ENCODE measurements at regions not wholly inside any gene's neighbourhood (a gene's known extent, or its start where the extent isn't known, plus 50 kb on each side); places are given as distances from the start of the nearest gene placed in this dataset.

DNA sequence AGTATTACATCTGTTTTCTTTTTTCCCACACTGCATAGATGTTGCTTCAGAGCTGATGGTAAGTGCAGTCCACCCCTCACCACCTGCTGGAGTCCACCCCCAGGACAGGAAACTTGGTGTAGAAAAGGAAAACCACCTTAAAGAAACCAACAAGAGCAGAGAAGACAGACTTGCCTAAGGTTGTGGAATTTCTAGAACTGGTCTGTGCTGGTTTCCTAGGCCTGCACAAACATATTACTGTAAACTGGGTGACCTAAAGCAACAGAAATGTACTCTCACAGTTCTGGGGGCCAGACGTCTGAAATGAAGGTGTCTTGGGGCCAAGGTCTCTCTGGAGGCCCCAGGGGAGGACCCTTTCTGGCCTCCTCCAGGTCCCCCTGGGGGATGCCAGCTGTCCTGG is 293.4 kb upstream of the IRX1 start:
- CTCF ChIA-PET = no interaction called here
- no peak for TF ChIP-seq L3MBTL2 (conservative IDR thresholded peaks at IDR 0.05)
- no peak for TF ChIP-seq SUZ12 (IDR thresholded peaks at IDR 0.05)
- no peak for TF ChIP-seq LEF1 (IDR thresholded peaks at IDR 0.05; ENCODE audit: borderline replicate concordance)
- no peak for TF ChIP-seq TARDBP (IDR thresholded peaks at IDR 0.05)
- TF ChIP-seq CTBP1 (IDR thresholded peaks at IDR 0.05; ENCODE audit: borderline replicate concordance) = no peak
- POLR2A ChIA-PET = no interaction called here
- DNase-seq (ENCODE audit: extremely low spot score) = no peak

DNA sequence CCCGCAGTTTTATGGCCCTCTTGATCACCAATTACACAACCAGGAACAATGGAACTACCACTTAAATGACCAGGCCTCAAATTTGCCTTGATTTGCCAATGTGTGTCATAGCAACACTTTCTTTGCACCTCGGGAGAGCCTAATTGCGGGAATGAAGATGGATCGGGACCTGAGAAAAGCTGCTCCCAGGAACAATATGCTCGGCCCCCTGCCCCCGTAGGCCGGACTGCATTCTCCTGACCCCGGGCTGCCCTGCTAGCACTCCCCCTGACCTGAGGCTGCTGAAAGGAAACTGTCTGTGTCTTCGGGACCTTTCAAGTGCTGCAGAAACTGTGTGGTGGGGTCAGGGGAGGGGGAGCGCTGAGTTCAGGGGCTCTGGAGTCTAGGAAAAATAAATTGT is 294.3 kb upstream of the IRX1 start:
- POLR2A ChIA-PET = no interaction called here
- DNase-seq (ENCODE audit: extremely low spot score) = no peak
- CTCF ChIA-PET = no interaction called here
- TF ChIP-seq TARDBP (IDR thresholded peaks at IDR 0.05) (no peak), FOXM1 (IDR thresholded peaks at IDR 0.05; ENCODE audit: borderline replicate concordance) (no peak), ARNT (IDR thresholded peaks at IDR 0.05) (no peak), ELF4 (IDR thresholded peaks at IDR 0.05) (no peak), FOXK2 (IDR thresholded peaks at IDR 0.05) (no peak), FOXA1 (IDR thresholded peaks at IDR 0.05) (no peak), SP1 (IDR thresholded peaks at IDR 0.05) (no peak), NFRKB (IDR thresholded peaks at IDR 0.05) (no peak), BHLHE40 (IDR thresholded peaks at IDR 0.05; ENCODE audit: borderline replicate concordance) (no peak), HDGF (IDR thresholded peaks at IDR 0.05; ENCODE audit: borderline replicate concordance) (no peak), ZNF384 (IDR thresholded peaks at IDR 0.05) (no peak), CTBP1 (IDR thresholded peaks at IDR 0.05; ENCODE audit: borderline replicate concordance) (no peak), LEF1 (IDR thresholded peaks at IDR 0.05; ENCODE audit: borderline replicate concordance) (no peak), SUZ12 (IDR thresholded peaks at IDR 0.05) (no peak), L3MBTL2 (conservative IDR thresholded peaks at IDR 0.05) (no peak)
- TF ChIP-seq, protein P1, sequence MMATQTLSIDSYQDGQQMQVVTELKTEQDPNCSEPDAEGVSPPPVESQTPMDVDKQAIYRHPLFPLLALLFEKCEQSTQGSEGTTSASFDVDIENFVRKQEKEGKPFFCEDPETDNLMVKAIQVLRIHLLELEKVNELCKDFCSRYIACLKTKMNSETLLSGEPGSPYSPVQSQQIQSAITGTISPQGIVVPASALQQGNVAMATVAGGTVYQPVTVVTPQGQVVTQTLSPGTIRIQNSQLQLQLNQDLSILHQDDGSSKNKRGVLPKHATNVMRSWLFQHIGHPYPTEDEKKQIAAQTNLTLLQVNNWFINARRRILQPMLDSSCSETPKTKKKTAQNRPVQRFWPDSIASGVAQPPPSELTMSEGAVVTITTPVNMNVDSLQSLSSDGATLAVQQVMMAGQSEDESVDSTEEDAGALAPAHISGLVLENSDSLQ (IDR thresholded peaks at IDR 0.05) = no peak

GRCh38 chr5:3300726-3301125 is 294.9 kb upstream of the IRX1 start:
- no peak for DNase-seq (ENCODE audit: extremely low spot score)
- CTCF ChIA-PET = no interaction called here
- POLR2A ChIA-PET = no interaction called here
- TF ChIP-seq CTBP1 (IDR thresholded peaks at IDR 0.05; ENCODE audit: borderline replicate concordance) (no peak), HDGF (IDR thresholded peaks at IDR 0.05; ENCODE audit: borderline replicate concordance) (no peak), FOXK2 (IDR thresholded peaks at IDR 0.05) (no peak), L3MBTL2 (conservative IDR thresholded peaks at IDR 0.05) (no peak), FOXA1 (IDR thresholded peaks at IDR 0.05) (no peak), SUZ12 (IDR thresholded peaks at IDR 0.05) (no peak), ZNF384 (IDR thresholded peaks at IDR 0.05) (no peak), LEF1 (IDR thresholded peaks at IDR 0.05; ENCODE audit: borderline replicate concordance) (no peak), ELF4 (IDR thresholded peaks at IDR 0.05) (no peak)
- TF ChIP-seq, protein P1 (IDR thresholded peaks at IDR 0.05) = no peak

DNA sequence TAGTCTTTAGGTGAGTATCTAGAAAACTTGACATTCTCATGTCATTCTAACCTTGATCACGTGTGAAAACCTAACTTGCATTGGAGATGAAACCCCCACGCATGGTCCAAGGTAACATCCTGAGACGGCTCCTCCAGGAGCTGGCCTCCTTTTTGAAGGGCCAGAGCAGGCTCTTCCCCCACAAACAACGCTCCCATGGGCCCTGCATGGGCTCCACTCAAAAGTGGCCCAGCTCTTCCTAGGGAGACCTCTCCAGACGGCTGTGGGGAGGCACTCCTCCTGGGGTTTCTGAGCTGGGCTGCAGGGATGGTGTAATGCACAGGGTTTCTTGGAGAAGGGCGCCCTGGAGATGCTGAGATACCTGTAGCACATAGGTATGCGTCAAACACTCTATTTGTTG is 296.2 kb upstream of the IRX1 start:
- ChIA-PET CTCF (no interaction called here), POLR2A (no interaction called here)
- TF ChIP-seq TARDBP (IDR thresholded peaks at IDR 0.05) (no peak), FOXM1 (IDR thresholded peaks at IDR 0.05; ENCODE audit: borderline replicate concordance) (no peak), SP1 (IDR thresholded peaks at IDR 0.05) (no peak), ZNF384 (IDR thresholded peaks at IDR 0.05) (no peak), FOXA1 (IDR thresholded peaks at IDR 0.05) (no peak), BHLHE40 (IDR thresholded peaks at IDR 0.05; ENCODE audit: borderline replicate concordance) (no peak), HDGF (IDR thresholded peaks at IDR 0.05; ENCODE audit: borderline replicate concordance) (no peak), ELF4 (IDR thresholded peaks at IDR 0.05) (no peak), LEF1 (IDR thresholded peaks at IDR 0.05; ENCODE audit: borderline replicate concordance) (no peak), SUZ12 (IDR thresholded peaks at IDR 0.05) (no peak), L3MBTL2 (conservative IDR thresholded peaks at IDR 0.05) (no peak), NFRKB (IDR thresholded peaks at IDR 0.05) (no peak), FOXK2 (IDR thresholded peaks at IDR 0.05) (no peak), CTBP1 (IDR thresholded peaks at IDR 0.05; ENCODE audit: borderline replicate concordance) (no peak), ARNT (IDR thresholded peaks at IDR 0.05) (no peak)
- TF ChIP-seq, protein P1 (IDR thresholded peaks at IDR 0.05) = no peak
- no peak for DNase-seq (ENCODE audit: extremely low spot score)

GRCh38 chr5:3297853-3298252 is 297.8 kb upstream of the IRX1 start:
- TF ChIP-seq ARNT (IDR thresholded peaks at IDR 0.05) = no peak
- TF ChIP-seq SP1 (IDR thresholded peaks at IDR 0.05) = no peak
- no peak for TF ChIP-seq TARDBP (IDR thresholded peaks at IDR 0.05)
- no peak for TF ChIP-seq FOXK2 (IDR thresholded peaks at IDR 0.05)
- TF ChIP-seq SUZ12 (IDR thresholded peaks at IDR 0.05) = no peak
- TF ChIP-seq CTBP1 (IDR thresholded peaks at IDR 0.05; ENCODE audit: borderline replicate concordance) = no peak
- no peak for TF ChIP-seq FOXM1 (IDR thresholded peaks at IDR 0.05; ENCODE audit: borderline replicate concordance)
- no peak for TF ChIP-seq LEF1 (IDR thresholded peaks at IDR 0.05; ENCODE audit: borderline replicate concordance)
- no peak for TF ChIP-seq HDGF (IDR thresholded peaks at IDR 0.05; ENCODE audit: borderline replicate concordance)
- TF ChIP-seq, protein P1 (IDR thresholded peaks at IDR 0.05) = no peak
- no peak for TF ChIP-seq ELF4 (IDR thresholded peaks at IDR 0.05)
- TF ChIP-seq NFRKB (IDR thresholded peaks at IDR 0.05) = no peak
- TF ChIP-seq FOXA1 (IDR thresholded peaks at IDR 0.05) = no peak
- TF ChIP-seq L3MBTL2 (conservative IDR thresholded peaks at IDR 0.05) = no peak
- TF ChIP-seq ZNF384 (IDR thresholded peaks at IDR 0.05) = no peak
- TF ChIP-seq BHLHE40 (IDR thresholded peaks at IDR 0.05; ENCODE audit: borderline replicate concordance) = no peak
- POLR2A ChIA-PET = no interaction called here
- CTCF ChIA-PET = no interaction called here
- no peak for DNase-seq (ENCODE audit: extremely low spot score)

- ChIA-PET POLR2A (no interaction called here), CTCF (no interaction called here)
- TF ChIP-seq FOXM1 (IDR thresholded peaks at IDR 0.05; ENCODE audit: borderline replicate concordance) (no peak), NFRKB (IDR thresholded peaks at IDR 0.05) (no peak), SP1 (IDR thresholded peaks at IDR 0.05) (no peak), ELF4 (IDR thresholded peaks at IDR 0.05) (no peak), LEF1 (IDR thresholded peaks at IDR 0.05; ENCODE audit: borderline replicate concordance) (no peak), BHLHE40 (IDR thresholded peaks at IDR 0.05; ENCODE audit: borderline replicate concordance) (no peak), ARNT (IDR thresholded peaks at IDR 0.05) (no peak), FOXK2 (IDR thresholded peaks at IDR 0.05) (no peak)
- TF ChIP-seq, protein P1 (IDR thresholded peaks at IDR 0.05) = no peak
- DNase-seq (ENCODE audit: extremely low spot score) = no peak
Observed at GRCh38 chr5:3288325-3288724, 307.3 kb upstream of the IRX1 start.

All from HEK293T (cell line).